Fibroblast of gingiva (primary cell): ENCODE measurements at regions not wholly inside any gene's neighbourhood (a gene's known extent, or its start where the extent isn't known, plus 50 kb on each side); places are given as distances from the start of the nearest gene placed in this dataset.

Source experiments
- DNase-seq: peaks from one replicate; pipeline ENCODE4 v3.0.0-alpha.2; 2011; ENCODE audit warnings: low read depth

- DNase-seq, result no peak
These were observed 108.1 kb upstream of the DIO3 start for GRCh38 chr14:101453225-101453624.

- no peak for DNase-seq
These were observed 107.1 kb upstream of the DIO3 start for GRCh38 chr14:101454229-101454628.

- no peak for DNase-seq
These were observed 104.8 kb upstream of the DIO3 start for GRCh38 chr14:101456246-101457175.

GRCh38 chr14:101457301-101457935 is 103.9 kb upstream of the DIO3 start:
- no peak for DNase-seq

- no peak for DNase-seq
These were observed 103.2 kb upstream of the DIO3 start for GRCh38 chr14:101457936-101458740.

- DNase-seq, result no peak
These were observed 102.3 kb upstream of the DIO3 start for GRCh38 chr14:101458741-101459550.

GRCh38 chr14:101459551-101459900 is 101.8 kb upstream of the DIO3 start:
- DNase-seq, result no peak

- no peak for DNase-seq
These were observed 100.8 kb upstream of the DIO3 start for GRCh38 chr14:101460521-101460920.

GRCh38 chr14:101460986-101461750 is 100.1 kb upstream of the DIO3 start:
- no peak for DNase-seq

- DNase-seq, result no peak
These were observed 99.4 kb upstream of the DIO3 start for GRCh38 chr14:101461891-101462290.

- DNase-seq, result no peak
These were observed 98.3 kb upstream of the DIO3 start for GRCh38 chr14:101462726-101463565.

- no peak for DNase-seq
These were observed 97.6 kb upstream of the DIO3 start for GRCh38 chr14:101463566-101464171.

- no peak for DNase-seq
These were observed 96.8 kb upstream of the DIO3 start for GRCh38 chr14:101464310-101464983.

GRCh38 chr14:101464984-101465794 is 96.1 kb upstream of the DIO3 start:
- no peak for DNase-seq

- DNase-seq, result no peak
These were observed 95.4 kb upstream of the DIO3 start for GRCh38 chr14:101465795-101466448.

GRCh38 chr14:101466456-101467180 is 94.7 kb upstream of the DIO3 start:
- no peak for DNase-seq
